HG03354 (cell line): ENCODE measurements at regions not wholly inside any gene's neighbourhood (a gene's known extent, or its start where the extent isn't known, plus 50 kb on each side); places are given as distances from the start of the nearest gene placed in this dataset.
"Not testable (repeated sequence)": the region's sequence is repeated elsewhere in the genome, so short reads cannot be mapped to it uniquely, and the experiment has no call there.

Source experiments
- ATAC-seq: cut with Tn5 transposase; IDR thresholded peaks from one replicate; pipeline ENCODE4 v1.9.1; 2021; ENCODE audit warnings: mild to moderate bottlenecking; ENCODE audit not compliant: unreplicated experiment, poor library complexity, severe bottlenecking

DNA sequence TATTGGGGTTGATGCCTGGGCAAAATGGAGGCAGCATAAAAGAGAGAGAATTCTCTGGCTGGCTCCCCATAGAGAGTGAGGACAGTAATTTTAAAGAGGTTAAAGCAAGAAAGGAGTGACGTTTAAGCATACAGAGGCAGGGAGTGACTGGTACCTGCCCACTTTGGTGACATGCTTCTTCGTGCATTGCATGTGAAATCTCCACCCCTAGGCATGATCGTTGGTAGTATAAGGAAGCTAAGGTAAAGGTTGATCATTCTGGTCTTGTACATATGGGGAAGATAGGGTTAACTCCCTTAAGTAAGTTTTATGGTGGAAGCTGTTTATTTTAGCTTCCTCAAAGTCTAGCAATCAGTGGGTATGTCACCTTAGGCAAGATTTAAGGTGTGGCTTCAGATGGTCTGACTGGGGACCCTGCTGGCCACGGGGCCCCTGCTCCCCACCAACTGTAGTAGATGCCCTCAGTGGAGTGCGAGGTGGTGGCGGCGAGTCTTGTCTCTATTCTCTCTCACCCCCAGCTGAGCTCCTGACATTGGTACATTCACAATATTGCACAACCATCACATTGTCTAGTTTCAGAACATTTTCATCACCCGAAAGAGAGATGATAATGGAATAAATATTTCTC lies 797.5 kb upstream of the SPRY2 start:
- no peak for ATAC-seq

DNA sequence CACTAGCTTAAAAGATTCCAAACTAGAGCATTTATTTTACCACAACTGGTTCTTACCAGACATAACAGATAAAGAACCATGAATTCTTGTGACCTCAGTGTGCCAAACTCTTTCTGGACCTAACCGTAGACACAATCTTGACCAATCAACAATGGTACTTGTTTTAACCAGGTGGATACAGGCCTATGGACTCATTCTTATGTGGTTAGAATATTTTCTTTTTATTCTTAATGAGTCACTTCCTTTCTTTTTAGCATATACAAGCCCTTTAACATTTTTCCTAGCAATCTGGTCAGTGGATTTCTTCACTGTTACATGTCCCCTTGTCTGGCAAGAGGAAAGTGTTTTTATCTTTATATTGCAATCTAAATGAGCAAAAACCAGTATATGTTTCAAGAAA lies 792.1 kb upstream of the SPRY2 start:
- no peak for ATAC-seq

DNA sequence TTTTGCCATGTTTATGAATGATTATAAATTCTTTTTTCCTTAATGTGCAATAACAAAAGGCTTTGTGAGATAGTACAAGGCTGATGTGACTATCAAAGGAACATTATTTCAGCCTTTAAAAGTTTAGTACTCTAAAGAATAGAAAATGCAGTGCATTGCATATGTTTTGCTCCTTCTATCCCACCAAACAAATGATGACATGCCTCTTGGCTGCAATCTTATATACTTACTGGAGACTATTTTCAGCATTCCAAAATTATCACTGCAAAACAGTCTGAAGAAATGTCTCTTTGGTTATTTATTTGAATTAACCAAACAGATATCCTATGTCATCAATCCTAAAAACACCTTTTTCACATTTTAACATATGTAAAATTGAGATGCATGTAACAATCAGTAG lies 776.5 kb upstream of the SPRY2 start:
- no peak for ATAC-seq

DNA sequence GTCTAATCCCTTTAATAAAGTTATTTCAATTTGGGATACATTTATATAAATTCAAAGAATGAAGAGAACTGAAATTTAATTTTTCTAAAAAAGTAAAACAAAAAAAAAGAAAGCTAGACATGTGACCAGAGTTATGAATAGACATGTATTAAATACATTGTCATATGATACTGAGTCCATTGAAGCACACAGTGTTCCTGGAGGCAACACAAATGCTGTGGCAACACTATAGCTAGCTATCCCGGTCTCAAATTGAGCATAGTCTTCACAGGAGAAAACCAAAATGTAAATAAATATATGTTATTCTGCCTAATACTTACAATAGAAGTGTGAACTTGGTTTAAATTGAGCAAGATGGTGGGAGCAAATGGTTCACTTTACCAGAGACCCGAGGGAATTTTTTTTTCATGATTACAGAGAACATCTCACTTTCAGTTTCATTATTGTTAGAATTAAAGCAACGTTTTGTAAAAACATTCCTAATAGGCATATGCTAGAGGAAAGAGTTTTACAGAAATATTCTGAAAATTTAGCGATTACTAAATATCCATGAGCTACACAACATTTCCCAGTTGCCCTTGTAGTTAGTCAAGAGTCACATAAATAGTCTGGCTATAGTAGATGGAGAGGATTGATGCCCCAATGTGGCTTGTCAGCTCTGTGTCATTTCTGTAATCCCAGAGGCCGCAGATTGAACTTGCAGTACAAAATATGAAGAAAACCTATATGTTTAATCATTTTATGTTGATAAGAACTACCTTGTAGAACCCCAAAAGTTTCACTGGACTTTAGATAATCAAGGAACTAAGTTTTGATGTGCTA lies 775.7 kb upstream of the SPRY2 start:
- peak; percentile 62 for ATAC-seq

DNA sequence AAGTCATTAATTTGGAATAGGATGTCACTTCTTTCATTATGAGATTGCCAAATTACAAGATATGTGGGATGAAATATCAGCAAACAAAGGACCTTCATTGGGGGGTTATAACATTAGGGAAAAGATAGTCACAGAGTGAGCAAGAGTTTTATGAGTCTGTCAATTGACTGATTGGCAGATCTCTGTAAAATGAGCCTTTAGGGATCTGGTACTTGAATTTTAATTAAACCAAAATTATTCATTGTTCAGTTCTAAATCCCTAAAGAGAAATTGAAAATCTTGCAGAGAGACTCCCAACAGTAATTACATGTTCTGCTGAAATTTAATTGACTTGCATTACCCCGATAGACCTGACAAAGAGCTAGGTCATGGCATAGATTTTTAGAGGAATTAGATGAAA lies 768.1 kb upstream of the SPRY2 start:
- ATAC-seq, result no peak

DNA sequence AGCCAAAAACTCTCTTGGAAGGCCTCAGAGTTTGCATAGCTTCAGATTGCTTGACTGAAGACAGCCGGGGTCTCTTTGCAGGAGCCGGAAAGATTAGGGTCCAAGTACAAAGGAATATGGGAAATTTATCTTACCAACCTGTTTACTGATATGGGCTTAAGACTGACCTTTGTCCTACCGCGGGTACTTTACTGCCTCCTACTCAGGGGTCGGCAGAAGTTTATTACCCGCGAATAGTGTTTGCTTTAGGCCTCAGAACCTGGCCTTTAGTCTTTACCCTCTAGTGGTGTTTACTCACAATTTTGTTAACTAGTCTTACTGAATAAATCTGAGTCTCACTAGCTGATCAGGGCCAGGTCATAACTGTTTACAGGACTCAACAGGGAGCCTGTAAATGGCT lies 765.4 kb upstream of the SPRY2 start:
- ATAC-seq, result no peak

DNA sequence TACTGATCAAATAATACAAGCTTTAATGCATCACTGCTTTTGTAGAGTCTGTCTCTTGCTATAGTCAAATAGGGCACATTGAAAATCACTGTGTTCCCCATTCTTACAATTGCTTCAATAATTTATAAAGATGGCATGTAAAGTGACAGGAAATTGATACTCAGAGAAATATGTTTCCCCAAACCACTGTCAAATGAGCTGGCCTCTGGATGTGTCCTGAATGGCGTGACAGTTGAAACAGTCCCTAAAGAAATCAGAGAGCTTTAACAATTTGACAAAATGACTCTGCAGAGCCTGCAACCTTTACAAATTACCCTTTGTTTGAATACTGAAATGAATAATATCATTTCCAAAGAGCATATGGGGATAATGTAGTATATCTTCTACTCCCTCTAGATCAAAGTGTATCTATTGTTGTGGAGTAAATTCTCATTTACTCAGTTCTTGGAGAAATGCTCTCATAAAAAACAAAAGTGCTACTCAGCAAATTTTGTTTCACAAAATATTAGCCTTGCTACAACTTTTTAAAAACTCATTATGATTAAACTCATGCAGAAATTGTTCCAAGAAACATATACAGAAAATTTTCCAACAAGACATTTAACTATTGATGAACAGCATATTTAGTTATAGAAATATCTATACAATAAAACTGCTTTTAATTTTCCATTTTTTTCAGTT lies 763.2 kb upstream of the SPRY2 start:
- ATAC-seq, result no peak

DNA sequence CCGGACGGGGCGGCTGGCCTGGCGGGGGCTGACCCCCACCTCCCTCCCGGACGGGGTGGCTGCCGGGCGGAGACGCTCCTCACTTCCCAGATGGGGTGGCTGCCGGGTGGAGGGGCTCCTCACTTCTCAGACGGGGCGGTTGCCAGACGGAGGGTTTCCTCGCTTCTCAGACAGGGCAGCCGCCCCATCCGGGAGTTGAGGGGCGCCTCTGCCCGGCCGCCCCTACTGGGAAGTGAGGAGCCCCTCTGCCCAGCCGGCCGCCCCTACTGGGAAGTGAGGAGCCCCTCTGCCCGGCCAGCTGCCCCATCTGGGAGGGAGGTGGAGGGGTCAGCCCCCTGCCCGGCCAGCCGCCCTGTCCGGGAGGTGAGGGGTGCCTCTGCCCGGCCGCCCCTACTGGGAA lies 761.1 kb upstream of the SPRY2 start:
- not testable (repeated sequence) for ATAC-seq

DNA sequence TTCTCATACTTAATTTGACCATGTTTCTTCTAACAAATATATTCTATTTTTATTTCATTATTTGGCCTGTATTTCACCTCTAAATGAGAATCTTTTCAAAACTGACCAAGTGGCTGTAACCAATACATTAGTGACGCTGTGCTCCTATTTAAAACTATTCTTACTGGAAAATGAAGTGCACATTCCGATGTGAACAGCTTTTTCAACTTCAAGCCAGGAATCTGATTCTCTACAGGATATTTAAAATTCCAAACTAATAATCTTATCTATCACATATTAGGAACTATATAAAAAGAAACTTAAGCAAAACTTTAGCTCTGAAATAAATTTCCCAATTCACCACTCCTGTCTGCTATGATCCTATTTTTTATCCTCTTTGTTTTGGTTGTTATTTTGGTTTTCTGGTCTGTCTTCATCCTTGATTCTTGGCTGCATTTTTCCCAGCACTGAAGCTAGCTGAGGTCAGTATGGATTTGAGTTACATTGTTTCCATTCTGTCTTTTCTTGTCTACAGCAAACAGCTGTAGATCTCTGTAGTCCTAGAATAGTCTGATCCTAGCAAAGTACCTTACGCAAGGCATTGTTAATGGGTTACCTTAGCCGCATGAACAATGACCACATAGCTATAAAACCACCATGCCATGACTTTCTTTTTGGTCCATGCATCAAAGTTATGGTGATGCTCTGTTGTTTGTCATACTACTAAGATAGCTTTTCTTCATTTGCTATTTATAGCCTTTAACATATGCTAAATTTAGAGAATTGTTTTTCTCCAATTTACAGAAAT lies 748.6 kb upstream of the SPRY2 start:
- no peak for ATAC-seq

DNA sequence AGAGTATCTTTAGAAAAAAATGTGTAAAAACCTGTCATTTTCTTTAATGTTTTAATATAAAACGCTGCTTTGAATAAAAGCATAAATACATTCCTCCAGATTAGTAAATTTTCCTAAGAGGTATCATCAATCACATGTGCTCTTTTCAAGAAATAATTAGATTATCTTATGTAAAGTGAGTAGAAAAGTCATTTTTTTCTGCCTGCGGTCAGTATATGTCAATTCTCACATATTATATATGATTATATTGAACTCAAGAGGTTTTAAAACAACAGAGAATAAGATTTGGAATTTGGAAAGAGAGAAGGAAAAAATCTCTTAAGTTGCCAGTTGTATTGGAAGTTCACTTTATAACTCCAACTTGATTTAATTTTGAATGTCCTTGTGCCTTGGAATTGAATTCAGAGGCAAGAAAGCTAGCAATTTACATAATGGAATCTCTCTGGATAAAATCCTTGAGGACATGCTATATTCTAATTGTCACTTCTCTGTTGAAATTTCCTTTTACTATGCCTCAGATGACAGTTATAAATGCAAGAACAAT lies 740.1 kb upstream of the SPRY2 start:
- ATAC-seq, result no peak

DNA sequence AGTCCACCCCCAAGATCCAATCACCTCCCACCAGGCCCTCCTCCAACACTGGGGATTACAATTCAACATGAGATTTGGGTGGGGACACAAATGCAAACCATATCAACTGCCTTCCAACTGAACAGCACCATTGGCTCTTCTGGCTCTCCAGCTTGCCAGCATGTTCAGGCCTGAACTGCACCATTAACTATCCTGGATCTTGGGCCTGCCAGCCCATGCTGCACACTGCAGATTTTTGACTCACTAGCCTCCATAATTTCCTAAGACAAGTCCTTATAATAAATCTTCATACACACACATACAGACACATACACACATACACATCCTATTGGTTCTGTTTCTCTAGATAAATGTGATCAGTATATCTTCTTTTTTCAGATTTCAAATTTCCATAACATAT lies 737.1 kb upstream of the SPRY2 start:
- no peak for ATAC-seq

DNA sequence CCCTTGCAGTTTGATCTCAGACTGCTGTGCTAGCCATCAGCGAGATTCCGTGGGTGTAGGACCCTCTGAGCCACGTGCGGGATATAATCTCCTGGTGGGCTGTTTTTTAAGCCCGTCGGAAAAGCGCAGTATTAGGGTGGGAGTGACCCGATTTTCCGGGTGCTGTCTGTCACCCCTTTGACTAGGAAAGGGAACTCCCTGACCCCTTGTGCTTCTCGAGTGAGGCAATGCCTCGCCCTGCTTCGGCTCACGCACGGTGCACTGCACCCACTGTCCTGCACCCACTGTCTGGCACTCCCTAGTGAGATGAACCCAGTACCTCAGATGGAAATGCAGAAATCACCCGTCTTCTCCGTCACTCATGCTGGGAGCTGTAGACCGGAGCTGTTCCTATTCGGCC lies 728.9 kb upstream of the SPRY2 start:
- ATAC-seq, result not testable (repeated sequence)

DNA sequence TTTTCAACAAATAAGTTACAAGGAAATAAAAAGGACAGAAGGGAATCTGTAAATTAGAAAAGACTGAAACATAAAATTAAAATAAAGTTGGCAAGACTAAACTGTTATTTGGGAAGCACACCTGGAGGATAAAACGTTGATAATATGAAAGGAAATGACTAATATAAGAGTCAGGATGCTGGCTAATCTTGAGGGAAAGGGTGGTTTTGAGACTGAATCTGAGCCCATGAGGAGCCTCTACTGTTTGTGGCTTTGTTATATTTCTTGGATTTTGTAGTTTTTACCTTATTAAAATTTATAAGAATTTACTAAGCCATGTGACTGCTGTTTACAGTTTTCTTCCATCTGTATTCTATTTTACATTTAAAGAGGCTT lies 718.0 kb upstream of the SPRY2 start:
- no peak for ATAC-seq

DNA sequence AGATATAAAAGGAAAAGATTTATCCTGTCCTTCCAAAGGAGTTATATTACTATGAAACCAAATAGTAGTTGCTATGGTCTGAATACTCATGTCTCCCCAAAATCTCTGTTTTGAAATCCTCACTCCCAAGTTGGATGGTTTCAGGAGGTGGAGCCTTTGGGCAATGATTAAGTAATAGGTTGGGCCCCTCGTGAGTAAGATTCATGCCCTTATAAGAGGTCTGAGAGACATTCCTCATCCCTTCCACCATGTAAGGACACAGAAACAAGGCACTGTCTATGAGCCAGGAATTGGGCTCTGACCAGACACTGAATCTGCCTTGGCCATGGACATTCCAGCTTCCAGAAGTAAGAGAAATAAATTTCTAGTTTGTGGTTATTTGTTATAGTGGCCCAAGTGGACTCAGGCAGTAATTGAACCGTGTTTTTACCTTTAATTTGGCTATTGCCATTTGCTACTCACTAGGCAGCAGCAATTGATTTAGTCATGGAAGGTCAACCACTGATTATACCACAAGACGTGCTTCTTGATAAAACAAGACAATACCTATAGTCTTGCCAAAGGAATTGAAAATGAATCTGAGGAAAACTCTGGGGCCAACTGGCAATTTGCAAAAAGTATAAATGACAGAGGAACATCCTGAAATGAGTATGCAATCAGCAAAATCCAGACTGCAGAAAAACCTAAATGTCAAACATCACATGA lies 717.4 kb upstream of the SPRY2 start:
- no peak for ATAC-seq

DNA sequence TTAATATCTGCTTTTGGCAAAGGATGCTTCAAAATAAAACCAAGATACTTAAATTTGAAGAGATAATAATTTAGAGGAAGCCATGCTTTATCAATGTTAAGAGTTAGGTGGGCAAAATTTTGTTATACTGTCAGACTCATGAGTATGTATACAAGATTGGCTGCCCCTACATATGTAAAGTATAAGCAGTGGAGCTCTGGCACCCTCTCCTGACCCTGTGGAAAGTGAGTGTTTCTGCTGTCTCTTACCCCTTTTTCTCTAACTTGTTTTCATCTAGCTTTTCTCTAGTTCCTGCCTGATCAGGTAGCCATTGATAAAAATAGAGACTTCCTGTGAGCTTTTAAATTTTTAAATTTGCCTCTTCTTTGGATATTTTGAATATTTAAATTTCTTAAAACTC lies 710.9 kb upstream of the SPRY2 start:
- ATAC-seq, result no peak

DNA sequence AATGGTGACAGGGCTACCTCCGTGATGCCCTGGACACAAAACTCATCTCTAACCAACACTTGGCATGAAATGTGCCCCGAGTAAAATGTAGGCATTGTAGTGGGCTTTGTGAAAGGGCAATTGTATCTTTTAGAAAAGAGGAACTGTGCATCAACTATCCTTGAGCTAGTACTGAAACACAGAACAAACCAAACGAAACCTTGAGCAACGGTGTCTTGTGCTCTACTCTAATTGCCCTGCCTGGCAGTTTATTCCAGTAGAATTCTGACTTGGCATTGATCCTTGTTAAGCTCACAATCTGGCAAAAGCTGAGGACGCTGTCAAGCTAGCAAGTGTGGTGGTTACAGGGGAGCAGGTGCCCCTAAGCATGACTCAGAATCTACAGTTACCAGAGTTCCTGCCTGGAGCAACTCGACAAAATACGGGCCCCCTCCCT lies 707.1 kb upstream of the SPRY2 start:
- no peak for ATAC-seq

DNA sequence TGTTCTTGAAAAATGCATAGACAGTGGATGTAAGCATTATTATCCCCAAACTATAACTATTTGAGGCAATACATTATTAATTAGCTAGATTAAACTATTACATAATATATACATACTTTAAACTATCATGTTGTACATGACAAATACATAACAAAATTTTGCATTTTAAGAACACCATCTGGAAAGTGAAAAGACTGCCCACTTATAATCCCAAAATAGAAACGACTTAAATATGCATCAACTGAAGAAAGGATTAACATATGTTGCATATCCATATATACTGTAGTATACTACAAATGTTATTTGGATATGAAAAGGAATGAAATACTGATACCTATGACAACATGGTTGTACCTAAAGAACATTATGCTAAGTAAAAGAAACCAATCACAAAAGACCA lies 700.8 kb upstream of the SPRY2 start:
- no peak for ATAC-seq

DNA sequence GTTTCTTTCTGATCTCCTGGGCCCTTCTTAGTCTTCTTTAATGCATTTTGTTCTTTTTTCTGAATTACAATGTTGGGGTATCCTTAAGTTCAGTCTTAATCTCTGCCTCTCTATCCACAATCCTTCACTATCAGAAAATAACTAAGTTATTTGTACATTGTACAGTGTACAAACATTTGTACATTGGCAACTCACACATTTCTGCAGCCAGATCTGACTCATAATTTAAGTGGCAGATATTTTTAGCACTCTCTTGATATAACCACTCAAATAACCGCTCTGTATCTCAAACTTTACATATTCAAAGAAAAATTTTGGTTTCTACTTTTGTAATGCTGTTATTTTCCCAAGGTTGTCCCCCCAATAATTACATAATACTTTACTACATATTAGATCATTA lies 691.1 kb upstream of the SPRY2 start:
- no peak for ATAC-seq

DNA sequence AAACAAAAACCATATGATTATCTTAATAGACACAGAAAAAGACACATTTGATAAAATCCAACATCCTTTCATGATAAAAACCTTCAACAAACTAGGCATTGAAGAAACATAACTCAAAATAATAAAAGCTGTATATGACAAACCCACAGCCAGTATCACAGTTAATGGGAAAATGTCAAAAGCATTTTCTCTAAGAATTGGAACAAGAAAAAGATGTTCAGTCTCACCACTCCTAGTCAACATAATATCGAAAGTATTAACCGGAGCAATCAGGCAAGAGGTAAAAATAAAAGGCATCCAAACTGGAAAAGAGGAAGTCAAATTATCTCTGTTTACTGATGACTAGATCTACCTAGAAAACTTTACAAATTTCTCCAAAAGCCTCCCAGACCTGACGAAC lies 684.2 kb upstream of the SPRY2 start:
- no peak for ATAC-seq
